ENCODE measurements at regions not wholly inside any gene's neighbourhood (a gene's known extent, or its start where the extent isn't known, plus 50 kb on each side); places are given as distances from the start of the nearest gene placed in this dataset.

- no peak overlapping the region for H3K4me3 ChIP-seq
- TF ChIP-seq, protein P1, sequence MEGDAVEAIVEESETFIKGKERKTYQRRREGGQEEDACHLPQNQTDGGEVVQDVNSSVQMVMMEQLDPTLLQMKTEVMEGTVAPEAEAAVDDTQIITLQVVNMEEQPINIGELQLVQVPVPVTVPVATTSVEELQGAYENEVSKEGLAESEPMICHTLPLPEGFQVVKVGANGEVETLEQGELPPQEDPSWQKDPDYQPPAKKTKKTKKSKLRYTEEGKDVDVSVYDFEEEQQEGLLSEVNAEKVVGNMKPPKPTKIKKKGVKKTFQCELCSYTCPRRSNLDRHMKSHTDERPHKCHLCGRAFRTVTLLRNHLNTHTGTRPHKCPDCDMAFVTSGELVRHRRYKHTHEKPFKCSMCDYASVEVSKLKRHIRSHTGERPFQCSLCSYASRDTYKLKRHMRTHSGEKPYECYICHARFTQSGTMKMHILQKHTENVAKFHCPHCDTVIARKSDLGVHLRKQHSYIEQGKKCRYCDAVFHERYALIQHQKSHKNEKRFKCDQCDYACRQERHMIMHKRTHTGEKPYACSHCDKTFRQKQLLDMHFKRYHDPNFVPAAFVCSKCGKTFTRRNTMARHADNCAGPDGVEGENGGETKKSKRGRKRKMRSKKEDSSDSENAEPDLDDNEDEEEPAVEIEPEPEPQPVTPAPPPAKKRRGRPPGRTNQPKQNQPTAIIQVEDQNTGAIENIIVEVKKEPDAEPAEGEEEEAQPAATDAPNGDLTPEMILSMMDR (IDR thresholded peaks at IDR 0.05) = no peak
- 27 to 33% methylated on average over 10 of the region's 10 CpGs for WGBS, 2 donors
- no peak for DNase-seq
- no peaks in the 10 kb centered on the region for H3K9me3 ChIP-seq
- no peaks in the 10 kb centered on the region for H3K27me3 ChIP-seq
- ATAC-seq = no peak
- H3K36me3 ChIP-seq = no peaks in the 10 kb centered on the region
- FAIRE-seq = no peak
- H3K27ac ChIP-seq = no peak overlapping the region
- intact Hi-C loops (cut with DNase I) = no loop called here
- H3K4me1 ChIP-seq = no peaks in the 10 kb centered on the region
Measured at GRCh38 chr5:126718236-126718868, 58.6 kb upstream of the LMNB1 start.

DNA sequence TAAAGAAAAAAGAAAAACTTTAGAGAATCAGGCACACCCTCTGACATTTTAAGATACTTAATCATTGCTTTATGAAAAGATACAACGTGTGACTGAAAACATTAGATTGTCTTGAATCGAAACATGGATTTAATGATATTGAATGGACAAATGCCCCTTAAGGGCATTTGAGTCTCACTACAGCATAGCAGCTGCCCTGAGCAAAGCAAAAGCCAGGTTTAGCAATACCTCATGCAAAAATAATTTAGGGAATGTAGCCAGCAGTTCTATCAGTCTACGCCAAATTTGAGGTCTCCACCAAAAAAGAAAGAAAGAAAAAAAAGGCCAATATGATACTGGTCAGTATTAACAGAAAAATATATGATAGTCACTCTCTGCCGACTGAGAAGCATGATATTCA lies 56.6 kb upstream of the LMNB1 start:
- H3K4me3 ChIP-seq = no peak overlapping the region
- no peaks in the 10 kb centered on the region for H3K27me3 ChIP-seq
- 78 to 88% methylated on average over 4 of the region's 4 CpGs for WGBS, 2 donors
- no peaks in the 10 kb centered on the region for H3K36me3 ChIP-seq
- intact Hi-C loops (cut with DNase I) = no loop called here
- DNase-seq (no peak), FAIRE-seq (no peak), ATAC-seq (no peak)
- H3K9me3 ChIP-seq = no peaks in the 10 kb centered on the region
- TF ChIP-seq, protein P1 (IDR thresholded peaks at IDR 0.05) = no peak
- H3K27ac ChIP-seq = no peak overlapping the region
- no peaks in the 10 kb centered on the region for H3K4me1 ChIP-seq

DNA sequence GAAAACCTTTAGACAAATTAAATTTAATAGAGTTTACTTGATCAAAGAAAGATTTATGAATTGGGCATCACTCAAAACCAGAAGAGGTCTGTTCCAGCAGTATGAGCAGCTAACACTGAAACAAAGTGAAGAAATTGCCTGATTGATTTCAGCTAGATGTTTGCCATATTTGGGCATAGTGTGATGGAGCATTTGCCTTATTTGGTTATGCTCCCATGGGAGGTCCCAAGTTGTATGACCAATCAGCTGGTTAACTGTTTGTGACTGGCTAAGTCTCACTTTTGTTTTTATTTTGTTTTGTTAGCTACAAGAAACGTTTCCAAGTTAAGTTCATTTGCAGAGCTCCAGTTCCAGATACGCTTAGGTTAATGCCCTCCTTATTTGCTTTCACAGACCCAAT lies 53.3 kb upstream of the LMNB1 start:
- WGBS, 2 donors = 59 to 62% methylated on average over 2 of the region's 2 CpGs
- Histone ChIP-seq H3K27me3 (peaks cover 0 to 3% (median 0%) of the 10 kb centered on the region in 4 donors), H3K4me3 (no peak overlapping the region), H3K27ac (no peak overlapping the region), H3K9me3 (no peaks in the 10 kb centered on the region), H3K4me1 (no peaks in the 10 kb centered on the region), H3K36me3 (no peaks in the 10 kb centered on the region)
- TF ChIP-seq, protein P1 (IDR thresholded peaks at IDR 0.05) = no peak
- ATAC-seq (no peak), DNase-seq (no peak), FAIRE-seq (no peak)
- intact Hi-C loops (cut with DNase I) = no loop called here

Measured in pancreas (tissue), 10 donors.